ENCODE measurements at regions not wholly inside any gene's neighbourhood (a gene's known extent, or its start where the extent isn't known, plus 50 kb on each side); places are given as distances from the start of the nearest gene placed in this dataset.
A peak's percentile ranks its signal among the peaks of the same experiment; 100 is the strongest.

GRCh38 chr2:147198651-147199171 lies 646.1 kb upstream of the ACVR2A start:
- H3K4me3 Mint-ChIP-seq = no peak overlapping the region
- no peaks in the 10 kb centered on the region for H3K36me3 Mint-ChIP-seq (ENCODE audit: insufficient read depth)
- peaks cover 4% of the 10 kb centered on the region for H3K9me3 Mint-ChIP-seq
- no peak for ATAC-seq
- DNase-seq = no peak
- H3K27me3 Mint-ChIP-seq (ENCODE audit: low read depth) = no peaks in the 10 kb centered on the region
- H3K4me1 Mint-ChIP-seq (ENCODE audit: low read depth) = no peaks in the 10 kb centered on the region

DNA sequence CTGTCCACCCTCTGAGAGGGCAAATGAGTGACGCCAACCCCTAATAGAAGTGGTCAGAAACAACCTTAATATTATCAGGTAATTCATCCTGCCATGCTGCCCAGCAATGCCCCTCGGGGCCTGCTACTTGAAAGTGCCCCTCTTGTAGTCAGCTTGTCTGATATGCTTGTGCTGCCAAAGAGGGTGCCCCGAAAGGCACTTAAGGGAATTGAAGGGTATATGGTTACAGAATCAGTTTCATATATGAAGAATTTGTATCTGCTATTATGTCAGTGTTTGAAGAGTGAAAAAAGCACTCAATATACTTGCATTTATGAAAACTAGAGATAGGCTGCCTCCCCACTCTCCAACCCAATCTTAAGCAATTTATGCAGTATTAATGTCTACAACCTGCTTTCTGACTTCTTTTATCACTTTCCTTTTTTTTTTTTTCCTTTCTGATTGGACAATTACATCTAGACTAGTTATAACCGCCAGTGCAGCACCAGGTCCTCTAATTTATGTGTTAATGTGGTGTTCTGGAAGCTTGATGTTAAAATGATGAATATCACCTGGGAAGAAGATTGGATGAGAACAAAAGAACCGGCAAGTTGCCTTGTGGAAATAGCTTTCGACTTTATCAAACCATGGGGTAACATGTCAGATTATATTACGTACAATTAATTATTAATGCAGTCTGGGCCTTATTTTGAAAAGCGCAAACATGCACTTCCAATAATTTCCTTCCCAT lies 646.9 kb upstream of the ACVR2A start:
- Mint-ChIP-seq H3K4me3 (no peak overlapping the region), H3K36me3 (ENCODE audit: insufficient read depth) (no peaks in the 10 kb centered on the region), H3K27me3 (ENCODE audit: low read depth) (no peaks in the 10 kb centered on the region), H3K4me1 (ENCODE audit: low read depth) (no peaks in the 10 kb centered on the region), H3K9me3 (peaks cover 4% of the 10 kb centered on the region)
- no peak for ATAC-seq
- DNase-seq = no peak

- ATAC-seq = peak; percentile 81 to 85
- peak; percentile 15 for DNase-seq
- peaks cover 2% of the 10 kb centered on the region for H3K27me3 Mint-ChIP-seq (ENCODE audit: low read depth)
- H3K9me3 Mint-ChIP-seq = peaks cover 31% of the 10 kb centered on the region
- no peak overlapping the region for H3K4me3 Mint-ChIP-seq
- H3K36me3 Mint-ChIP-seq (ENCODE audit: insufficient read depth) = no peaks in the 10 kb centered on the region
- peaks cover 20% of the 10 kb centered on the region for H3K4me1 Mint-ChIP-seq (ENCODE audit: low read depth)
Measured at GRCh38 chr2:147182260-147182659, 662.6 kb upstream of the ACVR2A start.

- DNase-seq (no peak), ATAC-seq (peak; percentile 28 to 49)
- peaks cover 22% of the 10 kb centered on the region for H3K4me1 Mint-ChIP-seq (ENCODE audit: low read depth)
- no peak overlapping the region for H3K4me3 Mint-ChIP-seq
- H3K9me3 Mint-ChIP-seq = peaks cover 31% of the 10 kb centered on the region
- peaks cover 2% of the 10 kb centered on the region for H3K27me3 Mint-ChIP-seq (ENCODE audit: low read depth)
- H3K36me3 Mint-ChIP-seq (ENCODE audit: insufficient read depth) = no peaks in the 10 kb centered on the region
Measured at GRCh38 chr2:147181351-147182029, 663.3 kb upstream of the ACVR2A start.

GRCh38 chr2:147177071-147177857 lies 667.6 kb upstream of the ACVR2A start:
- no peaks in the 10 kb centered on the region for H3K27me3 Mint-ChIP-seq (ENCODE audit: low read depth)
- no peaks in the 10 kb centered on the region for H3K36me3 Mint-ChIP-seq (ENCODE audit: insufficient read depth)
- no peak overlapping the region for H3K4me3 Mint-ChIP-seq
- DNase-seq = no peak
- peaks cover 9% of the 10 kb centered on the region for H3K9me3 Mint-ChIP-seq
- ATAC-seq = peak in 1 of 2 donors; percentile 19
- peaks cover 24% of the 10 kb centered on the region for H3K4me1 Mint-ChIP-seq (ENCODE audit: low read depth)

GRCh38 chr2:147174824-147175254 lies 670.0 kb upstream of the ACVR2A start:
- DNase-seq (no peak), ATAC-seq (no peak)
- H3K4me1 Mint-ChIP-seq (ENCODE audit: low read depth) = peaks cover 10% of the 10 kb centered on the region
- H3K36me3 Mint-ChIP-seq (ENCODE audit: insufficient read depth) = no peaks in the 10 kb centered on the region
- H3K4me3 Mint-ChIP-seq = no peak overlapping the region
- no peaks in the 10 kb centered on the region for H3K27me3 Mint-ChIP-seq (ENCODE audit: low read depth)
- H3K9me3 Mint-ChIP-seq = peaks cover 5% of the 10 kb centered on the region

GRCh38 chr2:147173798-147174197 lies 671.0 kb upstream of the ACVR2A start:
- peaks cover 10% of the 10 kb centered on the region for H3K4me1 Mint-ChIP-seq (ENCODE audit: low read depth)
- no peaks in the 10 kb centered on the region for H3K36me3 Mint-ChIP-seq (ENCODE audit: insufficient read depth)
- ATAC-seq = no peak
- H3K4me3 Mint-ChIP-seq = no peak overlapping the region
- peaks cover 4% of the 10 kb centered on the region for H3K9me3 Mint-ChIP-seq
- no peak for DNase-seq
- H3K27me3 Mint-ChIP-seq (ENCODE audit: low read depth) = no peaks in the 10 kb centered on the region

GRCh38 chr2:147173189-147173581 lies 671.6 kb upstream of the ACVR2A start:
- H3K27me3 Mint-ChIP-seq (ENCODE audit: low read depth) = no peaks in the 10 kb centered on the region
- DNase-seq (no peak), ATAC-seq (no peak)
- H3K4me1 Mint-ChIP-seq (ENCODE audit: low read depth) = peaks cover 10% of the 10 kb centered on the region
- H3K9me3 Mint-ChIP-seq = no peaks in the 10 kb centered on the region
- no peak overlapping the region for H3K4me3 Mint-ChIP-seq
- no peaks in the 10 kb centered on the region for H3K36me3 Mint-ChIP-seq (ENCODE audit: insufficient read depth)

DNA sequence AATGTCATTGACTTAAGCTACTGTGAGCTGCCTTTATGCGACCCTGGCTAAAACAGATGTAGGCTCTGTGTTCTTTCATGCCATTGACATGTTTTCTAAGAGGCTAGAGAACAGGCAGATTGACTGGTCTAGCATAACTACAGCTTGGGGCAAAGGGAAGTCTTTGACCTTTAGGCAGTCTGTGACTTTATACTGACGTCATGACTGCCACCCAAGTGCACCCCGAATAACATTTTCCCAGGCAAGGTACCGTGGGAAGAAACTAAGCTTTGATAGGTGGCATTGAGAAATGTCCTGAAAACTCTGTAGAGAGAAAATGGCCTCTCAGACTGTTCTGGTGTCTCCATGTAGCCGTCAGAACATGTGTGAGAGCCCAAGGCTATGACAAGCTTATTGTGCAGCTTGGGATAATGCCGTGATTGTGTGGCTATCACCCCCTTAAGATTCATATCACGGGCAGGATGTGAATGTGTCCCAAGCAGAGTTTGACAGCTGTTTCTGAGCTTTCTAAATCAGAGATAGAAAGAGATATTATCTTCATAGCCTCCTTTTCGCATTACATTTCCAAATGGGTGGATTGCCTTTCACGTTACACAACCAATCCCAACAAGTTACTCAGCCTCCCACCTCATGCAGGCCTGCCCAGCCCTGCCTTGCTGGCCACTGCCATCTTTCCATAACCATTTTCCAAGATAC lies 672.2 kb upstream of the ACVR2A start:
- Mint-ChIP-seq H3K36me3 (ENCODE audit: insufficient read depth) (no peaks in the 10 kb centered on the region), H3K4me3 (no peak overlapping the region), H3K9me3 (no peaks in the 10 kb centered on the region), H3K27me3 (ENCODE audit: low read depth) (no peaks in the 10 kb centered on the region), H3K4me1 (ENCODE audit: low read depth) (peaks cover 10% of the 10 kb centered on the region)
- DNase-seq (no peak), ATAC-seq (no peak)

DNA sequence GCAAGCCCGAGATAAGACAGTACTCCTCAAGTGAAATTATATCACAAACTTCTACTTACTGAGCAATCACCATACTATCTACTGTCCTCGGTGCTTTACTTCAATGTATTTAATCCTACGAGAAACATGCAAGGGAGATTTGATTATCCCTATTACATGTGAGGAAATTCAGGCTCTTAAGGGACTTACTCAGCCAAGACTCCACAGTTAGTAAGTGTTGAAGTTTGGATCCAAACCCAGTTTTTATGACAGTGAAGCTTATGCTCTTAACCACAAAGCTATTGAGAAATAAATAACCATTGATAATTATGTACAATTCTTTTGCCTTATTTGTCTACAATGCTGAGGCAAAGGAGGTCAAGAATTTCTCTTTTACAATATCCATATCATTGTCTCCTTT lies 672.9 kb upstream of the ACVR2A start:
- no peaks in the 10 kb centered on the region for H3K9me3 Mint-ChIP-seq
- H3K27me3 Mint-ChIP-seq (ENCODE audit: low read depth) = no peaks in the 10 kb centered on the region
- ATAC-seq (no peak), DNase-seq (no peak)
- no peaks in the 10 kb centered on the region for H3K36me3 Mint-ChIP-seq (ENCODE audit: insufficient read depth)
- peaks cover 7% of the 10 kb centered on the region for H3K4me1 Mint-ChIP-seq (ENCODE audit: low read depth)
- H3K4me3 Mint-ChIP-seq = no peak overlapping the region

GRCh38 chr2:147170932-147171331 lies 673.9 kb upstream of the ACVR2A start:
- H3K4me3 Mint-ChIP-seq = no peak overlapping the region
- no peak for DNase-seq
- H3K9me3 Mint-ChIP-seq = no peaks in the 10 kb centered on the region
- H3K27me3 Mint-ChIP-seq (ENCODE audit: low read depth) = no peaks in the 10 kb centered on the region
- H3K36me3 Mint-ChIP-seq (ENCODE audit: insufficient read depth) = no peaks in the 10 kb centered on the region
- H3K4me1 Mint-ChIP-seq (ENCODE audit: low read depth) = peaks cover 1% of the 10 kb centered on the region
- ATAC-seq = no peak

- no peaks in the 10 kb centered on the region for H3K36me3 Mint-ChIP-seq (ENCODE audit: insufficient read depth)
- no peaks in the 10 kb centered on the region for H3K9me3 Mint-ChIP-seq
- no peaks in the 10 kb centered on the region for H3K27me3 Mint-ChIP-seq (ENCODE audit: low read depth)
- H3K4me1 Mint-ChIP-seq (ENCODE audit: low read depth) = no peaks in the 10 kb centered on the region
- DNase-seq (no peak), ATAC-seq (peak in 1 of 2 donors; percentile 14)
- H3K4me3 Mint-ChIP-seq = no peak overlapping the region
Measured at GRCh38 chr2:147165697-147166382, 679.0 kb upstream of the ACVR2A start.

- Mint-ChIP-seq H3K4me3 (no peak overlapping the region), H3K27me3 (ENCODE audit: low read depth) (no peaks in the 10 kb centered on the region), H3K4me1 (ENCODE audit: low read depth) (no peaks in the 10 kb centered on the region), H3K36me3 (ENCODE audit: insufficient read depth) (no peaks in the 10 kb centered on the region), H3K9me3 (no peaks in the 10 kb centered on the region)
- ATAC-seq = no peak
- no peak for DNase-seq
Measured at GRCh38 chr2:147164563-147164962, 680.3 kb upstream of the ACVR2A start.
